B cell (primary cell): ENCODE measurements at regions not wholly inside any gene's neighbourhood (a gene's known extent, or its start where the extent isn't known, plus 50 kb on each side); places are given as distances from the start of the nearest gene placed in this dataset.

Source experiments
- ATAC-seq: fragments of 200-7000 bp; cut with Tn5 transposase; one replicate; pipeline ENCODE4 v1.10.0; 2021; ENCODE audit warnings: low read depth, mild to moderate bottlenecking, moderate number of reproducible peaks, moderate library complexity
- CTCF ChIA-PET: fragments of 350-600 bp; sonication (Branson Sonifier 250); formaldehyde crosslinking; loops from one replicate; lab custom pipeline; 2021; ENCODE audit warnings: antibody characterized with exemption, inconsistent platforms; lab: Charles Lee
- POLR2A ChIA-PET: fragments of 350-600 bp; sonication (Branson Sonifier 250); formaldehyde crosslinking; loops from one replicate; lab custom pipeline; 2021; ENCODE audit warnings: antibody characterized with exemption; lab: Charles Lee
- DNase-seq: peaks from one replicate; pipeline ENCODE4 v3.0.0; 2013
- H2AFZ ChIP-seq: 2 replicates; pipeline ENCODE4 v1.6.1; 2012; ENCODE audit warnings: mild to moderate bottlenecking, low read depth, low read length; ENCODE audit not compliant: insufficient read depth, poor library complexity, severe bottlenecking
- H3K27ac ChIP-seq, 2 donors: 1 replicate in 1 of 2; 2 replicates in 1 of 2; pipeline ENCODE4 v1.5.1; 2012 to 2013; ENCODE audit warnings: low read length in 2 of 2, mild to moderate bottlenecking in 2 of 2, moderate library complexity in 1 of 2
- H3K27me3 ChIP-seq, 4 experiments: fragments of 200-600 bp in 1 of 4; sonication (generic) in 1 of 4; replicated peaks in 1 of 4; 1 replicate in 2 of 4; 2 replicates in 2 of 4; pipeline versions ENCODE4 v1.6.1 to v1.7.0; 2013 to 2016; ENCODE audit warnings: low read length in 3 of 4, mild to moderate bottlenecking in 2 of 4, mixed read lengths in 1 of 4, moderate library complexity in 1 of 4; ENCODE audit not compliant: insufficient read depth in 4 of 4, control insufficient read depth in 3 of 4; ENCODE audit errors: control extremely low read depth in 1 of 4
- H3K36me3 ChIP-seq, 2 experiments: replicated peaks in 1 of 2; 1 replicate in 1 of 2; 2 replicates in 1 of 2; pipeline versions ENCODE4 v1.6.1 to v1.7.1; 2013; ENCODE audit warnings: low read length in 1 of 2; ENCODE audit not compliant: insufficient read depth in 2 of 2, control insufficient read depth in 1 of 2; ENCODE audit errors: control extremely low read depth in 1 of 2, extremely low read depth in 1 of 2
- H3K4me1 ChIP-seq, 2 donors: fragments of 200-600 bp in 1 of 2; sonication (generic) in 1 of 2; 1 replicate in 1 of 2; 2 replicates in 1 of 2; pipeline versions ENCODE4 v1.5.1 to v1.6.1; 2013 to 2017; ENCODE audit warnings: low read length in 2 of 2; ENCODE audit not compliant: control insufficient read depth in 2 of 2, insufficient read depth in 2 of 2
- H3K4me2 ChIP-seq: replicated peaks from 2 replicates; pipeline ENCODE3; 2012; ENCODE audit warnings: mild to moderate bottlenecking, low read depth, low read length; ENCODE audit not compliant: poor library complexity, severe bottlenecking
- H3K4me3 ChIP-seq, 5 experiments: fragments of 200-600 bp in 1 of 5; sonication (generic) in 1 of 5; 1 replicate in 3 of 5; 2 replicates in 2 of 5; pipeline versions ENCODE4 v1.5.1 to v1.7.0; 2011 to 2016; ENCODE audit warnings: low read length in 4 of 5, mild to moderate bottlenecking in 4 of 5, low read depth in 2 of 5, control low read depth in 1 of 5, moderate library complexity in 1 of 5; ENCODE audit not compliant: insufficient read depth in 1 of 5; ENCODE audit errors: control extremely low read depth in 1 of 5, extremely low read depth in 1 of 5
- H3K79me2 ChIP-seq: fragments of 200-600 bp; sonication (generic); one replicate; pipeline ENCODE4 v1.6.0; 2016; ENCODE audit warnings: low read length; ENCODE audit not compliant: control insufficient read depth, insufficient read depth
- H3K9ac ChIP-seq: fragments of 200-600 bp; sonication (generic); 2 replicates; pipeline ENCODE4 v1.6.1; 2017; ENCODE audit warnings: mild to moderate bottlenecking, low read length, moderate library complexity
- H3K9me3 ChIP-seq, 3 donors: one replicate each; pipeline versions ENCODE4 v1.6.1 to v1.7.1; 2013; ENCODE audit warnings: low read length in 2 of 3; ENCODE audit not compliant: control insufficient read depth in 2 of 3, insufficient read depth in 1 of 3; ENCODE audit errors: control extremely low read depth in 1 of 3
- H4K20me1 ChIP-seq: 2 replicates; pipeline ENCODE4 v1.6.0; 2012; ENCODE audit warnings: mild to moderate bottlenecking, low read length; ENCODE audit not compliant: insufficient read depth, control insufficient read depth, poor library complexity, severe bottlenecking
- H3K27ac Mint-ChIP-seq: one replicate; pipeline ENCODE4 v1.8.0; 2021; ENCODE audit warnings: mixed read lengths
- H3K27me3 Mint-ChIP-seq: one replicate; pipeline ENCODE4 v1.8.0; 2021; ENCODE audit warnings: mixed read lengths
- H3K4me1 Mint-ChIP-seq: one replicate; pipeline ENCODE4 v1.8.0; 2021; ENCODE audit warnings: mixed read lengths
- H3K4me3 Mint-ChIP-seq: one replicate; pipeline ENCODE4 v1.8.0; 2021; ENCODE audit warnings: mixed read lengths
- H3K9me3 Mint-ChIP-seq: one replicate; pipeline ENCODE4 v1.8.0; 2022; ENCODE audit warnings: mixed read lengths; ENCODE audit not compliant: insufficient read depth
- CTCF ChIP-seq: fragments of 200-600 bp; IDR thresholded peaks from one replicate; pipeline ENCODE4 v1.8.0; 2022; ENCODE audit warnings: antibody characterized with exemption, mild to moderate bottlenecking
- EZH2 ChIP-seq: IDR thresholded peaks from 2 replicates; pipeline ENCODE4 v1.6.1; 2012; ENCODE audit warnings: borderline replicate concordance, low read depth, mild to moderate bottlenecking, moderate library complexity, low read length; ENCODE audit not compliant: insufficient read depth, poor library complexity, severe bottlenecking
- WGBS: methylation state at CpG from one replicate; pipeline ENCODE4 v1.1.5; 2013; ENCODE audit warnings: missing lambda C conversion rate; ENCODE audit not compliant: insufficient coverage; 5-methylcytosine and 5-hydroxymethylcytosine counted together
- intact Hi-C: fragments of 100-400 bp; cut with micrococcal nuclease; formaldehyde crosslinking; loops from one replicate; pipeline ENCODE4 v1.10.0; 2022

- peaks cover 13% of the 10 kb centered on the region for H3K27me3 Mint-ChIP-seq
Measured at GRCh38 chr11:109946322-109946846, 146.8 kb upstream of the ZC3H12C start.

More at GRCh38 chr11:109946322-109946846, 146.8 kb upstream of the ZC3H12C start:
- DNase-seq: peak; percentile 79
- H3K27ac Mint-ChIP-seq: no peak overlapping the region
- Histone ChIP-seq H3K4me1 (peaks cover 6 to 9% of the 10 kb centered on the region in 2 donors), H3K36me3 (no peaks in the 10 kb centered on the region), H4K20me1 (no peaks in the 10 kb centered on the region), H3K27me3 (peaks cover 0 to 16% (median 1%) of the 10 kb centered on the region in 4 experiments), H3K9ac (peak overlapping the region; percentile 39), H3K4me2 (peak overlapping the region; percentile 52), H3K79me2 (no peaks in the 10 kb centered on the region), H3K27ac (no peak overlapping the region), H3K4me3 (peak overlapping the region in 3 of 5 experiments; percentile 25 to 50 (median 34)), H2AFZ (peak overlapping the region; percentile 41), H3K9me3 (peaks cover 0 to 5% (median 1%) of the 10 kb centered on the region in 3 donors)
- intact Hi-C loops: loop anchor here (1.0 to 5.0 kb wide), 2 partner anchors 256 to 430 kb away; no protein-coding TSS in a partner anchor
- ChIA-PET POLR2A (no interaction called here), CTCF (interaction anchor here (0.9 to 1.8 kb wide), 4 partner anchors 11 to 431 kb away, joined by 3 to 9 read pairs (median 4); no protein-coding TSS in a partner anchor)
- TF ChIP-seq CTCF (peak; percentile 88), EZH2 (no peak)
- H3K9me3 Mint-ChIP-seq: no peaks in the 10 kb centered on the region
- ATAC-seq: peak; percentile 92
- WGBS: 0% methylated on average over 4 of the region's 8 CpGs
- peak overlapping the region; percentile 71 for H3K4me3 Mint-ChIP-seq
- peaks cover 7% of the 10 kb centered on the region for H3K4me1 Mint-ChIP-seq
